Breast epithelium (tissue), 4 donors: ENCODE measurements at regions not wholly inside any gene's neighbourhood (a gene's known extent, or its start where the extent isn't known, plus 50 kb on each side); places are given as distances from the start of the nearest gene placed in this dataset.

Source experiments
- DNase-seq, 2 donors: peaks; one replicate each; pipeline ENCODE4 v3.0.0-alpha.2; 2019; ENCODE audit warnings: low spot score in 2 of 2
- H3K27ac ChIP-seq, 2 donors: fragments of 200-600 bp; sonication (generic) in 1 of 2; one replicate each; pipeline ENCODE4 v1.5.1; 2016 to 2019; ENCODE audit warnings: mild to moderate bottlenecking in 1 of 2
- H3K27me3 ChIP-seq, 2 donors: fragments of 200-600 bp; sonication (generic) in 1 of 2; one replicate each; pipeline versions ENCODE4 v1.5.1 to v1.6.0; 2017 to 2019; ENCODE audit warnings: control low read depth in 1 of 2, mild to moderate bottlenecking in 1 of 2
- H3K36me3 ChIP-seq: fragments of 200-600 bp; one replicate; pipeline ENCODE4 v1.5.1; 2019
- H3K4me1 ChIP-seq, 2 donors: fragments of 200-600 bp; sonication (generic); one replicate each; pipeline ENCODE4 v1.5.1; 2016 to 2019; ENCODE audit warnings: control low read depth in 1 of 2
- H3K4me3 ChIP-seq, 3 donors: fragments of 200-600 bp; sonication (generic); 1 replicate in 2 of 3; 2 replicates in 1 of 3; pipeline ENCODE4 v1.5.1; 2016 to 2019; ENCODE audit warnings: mild to moderate bottlenecking in 3 of 3, moderate library complexity in 2 of 3
- H3K9me3 ChIP-seq, 2 donors: fragments of 200-600 bp; sonication (generic) in 1 of 2; one replicate each; pipeline ENCODE4 v1.5.1; 2016 to 2019; ENCODE audit warnings: control low read depth in 1 of 2
- CTCF ChIP-seq, 3 donors: fragments of 450-650 bp; IDR thresholded peaks; one replicate each; pipeline ENCODE4 v1.5.1; 2016 to 2017; ENCODE audit warnings: antibody characterized with exemption in 3 of 3, mild to moderate bottlenecking in 3 of 3, moderate library complexity in 3 of 3
- POLR2A ChIP-seq: fragments of 450-650 bp; IDR thresholded peaks from one replicate; pipeline ENCODE4 v1.6.1; 2016; ENCODE audit warnings: antibody characterized with exemption, mild to moderate bottlenecking, moderate library complexity
- POLR2AphosphoS5 ChIP-seq, 3 donors: sonication (generic); formaldehyde crosslinking; IDR thresholded peaks; one replicate each; pipeline ENCODE4 v1.6.1; 2017; ENCODE audit warnings: antibody characterized with exemption in 3 of 3
- intact Hi-C: fragments of 100-400 bp; cut with DNase I; formaldehyde crosslinking; loops from one replicate; pipeline ENCODE4 v1.15.1; 2023; ENCODE audit warnings: low total_unique reads

GRCh38 chr10:91576096-91576545, 56.8 kb downstream of the PPP1R3C start:
- intact Hi-C loops: no loop called here
- no peak for DNase-seq
- H3K4me1 ChIP-seq: peaks cover 0 to 11% of the 10 kb centered on the region in 2 donors
- H3K27me3 ChIP-seq: no peaks in the 10 kb centered on the region
- no peak overlapping the region for H3K4me3 ChIP-seq
- H3K9me3 ChIP-seq: no peaks in the 10 kb centered on the region
- peak overlapping the region; percentile 85 to 90 for H3K27ac ChIP-seq
- H3K36me3 ChIP-seq: no peaks in the 10 kb centered on the region
- TF ChIP-seq CTCF (IDR thresholded peaks at IDR 0.05) (no peak), POLR2AphosphoS5 (IDR thresholded peaks at IDR 0.05) (no peak), POLR2A (no peak)

GRCh38 chr10:91575044-91575610, 57.7 kb downstream of the PPP1R3C start:
- Histone ChIP-seq H3K9me3 (no peaks in the 10 kb centered on the region), H3K36me3 (no peaks in the 10 kb centered on the region), H3K4me3 (no peak overlapping the region), H3K4me1 (peaks cover 0 to 11% of the 10 kb centered on the region in 2 donors), H3K27ac (peak overlapping the region; percentile 85 to 90), H3K27me3 (no peaks in the 10 kb centered on the region)
- intact Hi-C loops: loop anchor here (1.0 kb wide), 1 partner anchor 27 kb away; no protein-coding TSS in a partner anchor
- DNase-seq: peak in 1 of 2 donors; percentile 79
- TF ChIP-seq POLR2AphosphoS5 (IDR thresholded peaks at IDR 0.05): peak in 1 of 3 donors; percentile 22
- no peak for TF ChIP-seq POLR2A

- peaks cover 0 to 11% of the 10 kb centered on the region in 2 donors for H3K4me1 ChIP-seq
- H3K36me3 ChIP-seq: no peaks in the 10 kb centered on the region
- DNase-seq: no peak
- intact Hi-C loops: no loop called here
- TF ChIP-seq POLR2A (no peak), POLR2AphosphoS5 (IDR thresholded peaks at IDR 0.05) (no peak), CTCF (IDR thresholded peaks at IDR 0.05) (no peak)
- H3K27me3 ChIP-seq: no peaks in the 10 kb centered on the region
- no peaks in the 10 kb centered on the region for H3K9me3 ChIP-seq
- no peak overlapping the region for H3K4me3 ChIP-seq
- H3K27ac ChIP-seq: peak overlapping the region; percentile 85 to 90
Observed at GRCh38 chr10:91574236-91574635, 58.6 kb downstream of the PPP1R3C start.

GRCh38 chr10:91573320-91573719, 59.6 kb downstream of the PPP1R3C start:
- Histone ChIP-seq H3K27ac (peak overlapping the region; percentile 85 to 90), H3K4me1 (peaks cover 0 to 11% of the 10 kb centered on the region in 2 donors), H3K4me3 (no peak overlapping the region), H3K9me3 (no peaks in the 10 kb centered on the region), H3K36me3 (no peaks in the 10 kb centered on the region), H3K27me3 (no peaks in the 10 kb centered on the region)
- DNase-seq: no peak
- intact Hi-C loops: no loop called here
- no peak for TF ChIP-seq CTCF (IDR thresholded peaks at IDR 0.05)

- no peaks in the 10 kb centered on the region for H3K27me3 ChIP-seq
- no peak overlapping the region for H3K4me3 ChIP-seq
- no peaks in the 10 kb centered on the region for H3K36me3 ChIP-seq
- H3K4me1 ChIP-seq: peaks cover 0 to 11% of the 10 kb centered on the region in 2 donors
- intact Hi-C loops: no loop called here
- no peak overlapping the region for H3K27ac ChIP-seq
- no peak for DNase-seq
- H3K9me3 ChIP-seq: no peaks in the 10 kb centered on the region
- TF ChIP-seq CTCF (IDR thresholded peaks at IDR 0.05): no peak
- no peak for TF ChIP-seq POLR2A
- no peak for TF ChIP-seq POLR2AphosphoS5 (IDR thresholded peaks at IDR 0.05)
Observed at GRCh38 chr10:91571671-91572070, 61.2 kb downstream of the PPP1R3C start.
